Fibroblast of the conjunctiva (primary cell): ENCODE measurements at regions not wholly inside any gene's neighbourhood (a gene's known extent, or its start where the extent isn't known, plus 50 kb on each side); places are given as distances from the start of the nearest gene placed in this dataset.
"Not testable (repeated sequence)": the region's sequence is repeated elsewhere in the genome, so short reads cannot be mapped to it uniquely, and the experiment has no call there.

Source experiments
- DNase-seq: peaks from one replicate; pipeline ENCODE4 v3.0.0-alpha.2; 2010; ENCODE audit warnings: low read depth

DNA sequence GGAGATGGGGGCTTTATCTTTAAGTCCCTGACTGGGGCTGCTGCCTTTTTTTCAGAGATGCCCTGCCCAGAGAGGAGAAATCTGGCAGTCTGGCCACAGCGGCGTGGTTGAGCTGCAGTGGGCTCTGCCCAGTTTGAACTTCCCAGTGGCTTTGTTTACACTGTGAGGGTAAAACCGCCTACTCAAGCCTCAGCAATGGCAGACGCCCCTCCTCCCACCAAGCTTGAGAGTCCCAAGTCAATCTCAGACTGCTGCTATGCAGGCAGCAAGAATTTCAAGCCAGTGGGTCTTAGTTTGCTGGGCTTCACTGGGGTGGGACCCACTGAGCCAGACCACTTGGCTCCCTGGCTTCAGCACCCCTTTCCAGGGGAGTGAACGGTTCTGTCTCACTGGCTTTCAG, 76.4 kb upstream of the DNAJC1 start:
- not testable (repeated sequence) for DNase-seq

DNA sequence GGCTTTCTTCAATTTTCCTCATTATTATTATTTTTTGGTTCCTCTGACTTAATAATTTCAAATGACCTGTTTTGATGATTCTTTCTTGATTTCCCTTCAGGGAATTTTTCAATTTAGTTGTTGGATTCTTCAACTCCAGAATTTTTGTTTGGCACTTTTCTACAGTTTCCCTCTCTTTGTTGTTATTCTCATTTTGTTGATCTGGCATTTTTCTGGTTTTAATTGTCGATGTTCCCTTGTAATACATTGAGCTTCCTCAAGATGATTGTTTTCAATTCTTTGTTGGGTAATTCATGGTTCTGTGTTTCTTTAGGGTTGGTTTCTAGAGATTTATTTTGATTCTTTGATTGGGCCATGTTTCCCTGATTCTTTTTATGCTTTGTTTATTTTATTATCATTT, 67.8 kb upstream of the DNAJC1 start:
- DNase-seq, result no peak

DNA sequence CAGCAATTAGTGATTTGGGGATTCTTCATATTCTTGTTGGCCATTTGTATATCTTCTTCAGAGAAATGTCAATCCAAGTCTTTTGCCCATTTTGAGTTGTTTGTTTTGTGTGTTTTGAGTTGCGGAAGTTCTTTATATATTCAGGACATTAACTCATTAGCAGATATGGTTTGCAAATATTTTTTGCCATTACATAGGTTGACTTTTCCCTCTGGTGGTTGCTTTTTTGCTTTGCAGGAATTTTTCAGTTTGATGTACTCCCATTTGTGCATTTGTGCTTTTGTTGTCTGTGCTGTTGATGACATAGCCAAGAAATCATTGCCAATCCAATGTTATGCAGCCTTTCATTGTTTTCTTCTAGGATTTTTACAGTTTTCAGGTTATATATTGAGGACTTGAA, 63.6 kb upstream of the DNAJC1 start:
- no peak for DNase-seq

DNA sequence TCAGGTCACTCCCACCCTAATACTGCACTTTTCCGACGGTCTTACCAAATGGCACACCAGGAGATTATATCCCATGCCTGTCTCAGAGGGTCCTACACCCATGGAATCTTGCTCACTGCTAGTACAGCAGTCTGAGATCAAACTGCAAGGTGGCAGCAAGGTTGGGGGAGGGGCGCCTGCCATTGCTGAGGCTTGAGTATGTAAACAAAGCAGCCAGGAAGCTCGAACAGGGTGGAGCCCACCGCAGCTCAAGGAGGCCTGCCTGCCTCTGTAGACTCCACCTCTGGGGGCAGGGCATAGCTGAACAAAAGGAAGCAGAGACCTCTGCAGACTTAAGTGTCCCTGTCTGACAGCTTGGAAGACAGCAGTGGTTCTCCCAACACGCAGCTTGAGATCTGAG, 57.5 kb upstream of the DNAJC1 start:
- not testable (repeated sequence) for DNase-seq

DNA sequence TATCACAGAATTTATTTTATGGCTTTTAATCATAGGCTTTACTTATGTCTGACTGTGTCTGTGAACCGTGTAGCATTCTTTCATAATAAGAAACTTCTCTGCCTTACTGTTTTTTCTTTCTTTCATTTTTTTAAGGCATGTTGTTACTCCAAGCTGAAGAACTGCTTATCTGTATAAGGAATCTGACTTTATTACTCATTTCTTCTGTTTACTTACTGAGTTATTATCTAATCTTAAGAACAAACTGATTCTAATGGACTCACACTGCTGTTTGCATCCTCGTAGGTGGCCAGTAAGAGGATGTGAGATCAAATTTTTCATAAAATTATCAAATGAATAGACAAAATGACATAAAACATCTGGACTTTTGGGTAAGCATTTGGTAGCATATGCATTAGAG, 54.7 kb upstream of the DNAJC1 start:
- DNase-seq, result no peak

DNA sequence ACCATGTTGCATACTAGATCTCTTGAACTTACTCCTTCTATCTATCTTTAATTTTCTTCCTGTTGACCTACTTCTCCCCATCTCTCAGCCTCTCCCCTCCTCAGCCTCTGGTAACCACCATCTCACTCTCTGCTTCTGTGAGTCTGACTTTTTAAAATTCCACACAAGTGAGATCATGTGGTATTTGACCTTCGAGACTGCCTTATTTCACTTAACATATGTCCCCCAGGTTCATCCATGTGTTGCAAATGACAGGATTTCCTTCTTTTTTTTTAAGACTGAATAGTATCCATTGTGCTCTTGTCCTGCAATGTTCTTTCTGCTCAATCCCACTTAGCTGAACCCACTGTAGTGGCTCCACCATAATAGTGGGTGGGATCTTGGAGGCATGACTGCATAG, 51.4 kb upstream of the DNAJC1 start:
- no peak for DNase-seq
